HG03175 (cell line): ENCODE measurements at regions not wholly inside any gene's neighbourhood (a gene's known extent, or its start where the extent isn't known, plus 50 kb on each side); places are given as distances from the start of the nearest gene placed in this dataset.
"Not testable (repeated sequence)": the region's sequence is repeated elsewhere in the genome, so short reads cannot be mapped to it uniquely, and the experiment has no call there.

Experiments
- ATAC-seq: cut with Tn5 transposase; IDR thresholded peaks from one replicate; pipeline ENCODE4 v1.9.1; 2021; ENCODE audit warnings: mild to moderate bottlenecking, moderate library complexity; ENCODE audit not compliant: unreplicated experiment

DNA sequence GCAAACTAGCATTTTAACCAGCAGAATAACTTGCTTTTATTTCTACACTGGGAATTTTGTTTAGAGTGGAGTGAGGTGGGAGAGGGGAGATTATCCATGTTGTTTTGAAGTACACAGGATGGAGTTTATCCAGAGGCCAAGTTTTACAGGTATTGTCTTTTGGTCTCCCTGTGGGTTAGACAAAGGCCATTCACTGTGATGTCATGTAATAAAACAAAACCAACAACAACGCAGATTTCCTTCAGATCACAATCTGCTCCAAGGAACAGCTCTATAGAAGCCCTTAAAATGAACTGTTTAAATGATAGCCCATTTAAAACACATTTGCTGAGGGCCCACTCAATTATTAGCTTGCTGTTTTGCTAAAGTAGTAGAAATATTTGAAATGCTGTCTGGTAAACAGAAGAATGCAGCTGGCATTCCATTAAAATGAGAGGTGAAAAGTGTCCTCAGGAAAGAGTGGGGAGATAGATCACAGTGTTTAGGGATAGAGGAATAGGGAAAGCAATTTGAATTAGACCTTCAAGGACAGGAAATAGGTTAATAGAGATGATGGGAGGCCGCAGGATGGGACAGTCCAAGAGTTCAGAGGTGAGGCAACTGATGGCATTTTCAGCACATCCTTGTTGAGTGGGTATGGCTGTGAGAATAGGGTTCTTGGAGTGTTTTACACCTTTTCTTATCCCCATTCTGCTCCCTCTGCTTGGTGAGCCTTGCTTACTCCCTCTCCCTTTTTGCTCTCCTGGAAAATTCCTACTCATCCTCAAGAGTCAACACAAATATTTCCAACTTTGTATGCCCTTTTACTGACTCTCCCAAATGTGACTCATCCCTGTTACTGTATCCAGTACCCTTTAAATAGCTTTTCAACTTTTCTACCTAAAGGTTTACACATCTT is 140.1 kb upstream of the NR3C1 start:
- ATAC-seq: no peak

DNA sequence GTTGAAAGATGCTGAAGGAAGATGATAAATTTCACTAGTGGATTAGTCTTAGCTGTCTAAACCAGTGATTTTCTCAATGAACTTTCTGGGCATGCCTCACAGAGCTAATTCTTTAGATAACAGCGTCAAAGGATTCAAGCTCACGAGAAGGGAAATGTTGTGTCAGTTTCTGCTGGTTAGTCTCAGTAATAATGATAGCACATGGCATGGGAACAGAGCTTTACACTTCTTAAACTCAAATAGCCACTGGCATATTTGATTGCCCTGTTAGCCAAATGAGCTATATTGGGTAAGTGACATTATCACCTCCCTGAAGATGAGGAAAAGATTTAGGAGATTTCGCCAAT is 139.3 kb upstream of the NR3C1 start:
- ATAC-seq: no peak

DNA sequence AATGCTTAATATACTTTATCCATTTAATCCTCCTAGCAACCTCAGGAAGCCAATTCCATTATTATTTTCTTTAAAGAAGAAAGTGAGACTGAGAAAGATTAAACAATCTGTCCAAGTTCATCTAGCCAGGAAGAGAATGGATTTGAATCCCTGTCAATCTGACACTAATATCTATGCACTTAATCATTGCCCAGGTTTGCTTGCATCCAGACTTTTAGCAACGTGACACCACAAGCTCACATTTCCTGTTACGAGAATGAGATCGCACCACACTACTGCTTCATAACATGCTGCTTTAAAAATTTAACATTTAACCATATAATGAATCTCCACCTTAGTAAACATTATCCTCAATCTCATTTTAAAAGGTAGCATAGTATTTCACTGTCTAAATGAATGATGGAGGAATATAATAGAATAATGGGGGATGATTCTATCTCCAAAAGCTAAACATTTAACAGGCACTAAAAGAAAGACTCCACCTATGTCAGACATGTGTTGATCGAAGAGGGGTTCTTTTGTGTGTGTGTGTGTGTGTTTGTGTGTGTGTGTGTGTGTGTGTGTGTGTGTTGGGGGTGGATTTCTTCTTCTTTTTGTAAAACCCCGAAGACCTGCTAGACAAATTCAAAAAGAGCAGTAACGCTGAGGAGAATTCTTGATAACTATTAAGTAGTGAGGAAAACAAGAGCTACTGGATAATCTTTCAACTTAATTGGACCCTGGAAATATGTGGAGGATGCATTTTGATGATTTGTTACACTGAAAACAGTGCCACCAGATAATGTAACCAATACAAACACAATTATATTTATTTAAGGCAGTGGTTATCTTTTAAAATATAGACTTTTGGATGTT is 138.7 kb upstream of the NR3C1 start:
- ATAC-seq: no peak

- no peak for ATAC-seq
Measured at GRCh38 chr5:143539742-143540141, 136.3 kb upstream of the NR3C1 start.

GRCh38 chr5:143537056-143537455 is 133.6 kb upstream of the NR3C1 start:
- ATAC-seq: no peak

DNA sequence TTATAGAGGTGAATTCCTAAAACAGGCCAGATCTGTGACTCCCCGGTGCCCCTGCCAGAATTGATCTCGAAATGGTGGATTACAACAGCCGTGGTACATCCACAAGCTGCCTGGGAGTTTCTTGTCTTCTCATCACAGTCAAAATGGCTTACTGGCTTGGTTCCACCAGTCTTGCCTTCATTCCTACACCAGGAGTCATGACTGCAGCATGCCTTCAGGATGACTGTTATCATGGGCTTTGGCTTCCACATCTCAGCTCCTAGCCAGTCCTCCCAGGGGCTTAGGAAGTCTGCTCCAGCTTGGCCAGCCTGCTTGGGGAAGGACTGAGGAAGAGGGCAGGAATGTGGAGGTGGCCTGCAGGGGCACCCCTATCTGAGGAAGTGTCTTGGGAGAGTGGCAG is 132.9 kb upstream of the NR3C1 start:
- no peak for ATAC-seq

DNA sequence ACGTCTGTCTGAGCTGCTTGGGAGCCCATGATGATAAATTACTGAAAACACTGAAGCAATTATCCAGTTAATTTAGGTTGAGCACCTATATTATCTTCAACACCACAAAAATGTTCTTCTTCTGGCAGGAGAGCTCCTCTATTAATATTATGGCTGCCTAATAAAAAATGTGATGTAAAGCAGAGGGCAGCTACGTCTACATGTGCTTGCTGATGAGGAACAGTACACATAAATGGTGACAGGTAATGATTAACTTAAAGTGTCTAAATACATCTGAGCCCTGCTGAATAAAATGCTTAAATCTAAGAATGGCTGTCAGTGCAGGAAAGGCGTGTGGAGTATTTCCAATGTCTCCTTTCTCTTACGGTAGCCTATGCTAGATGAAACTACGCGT is 131.3 kb upstream of the NR3C1 start:
- no peak for ATAC-seq

DNA sequence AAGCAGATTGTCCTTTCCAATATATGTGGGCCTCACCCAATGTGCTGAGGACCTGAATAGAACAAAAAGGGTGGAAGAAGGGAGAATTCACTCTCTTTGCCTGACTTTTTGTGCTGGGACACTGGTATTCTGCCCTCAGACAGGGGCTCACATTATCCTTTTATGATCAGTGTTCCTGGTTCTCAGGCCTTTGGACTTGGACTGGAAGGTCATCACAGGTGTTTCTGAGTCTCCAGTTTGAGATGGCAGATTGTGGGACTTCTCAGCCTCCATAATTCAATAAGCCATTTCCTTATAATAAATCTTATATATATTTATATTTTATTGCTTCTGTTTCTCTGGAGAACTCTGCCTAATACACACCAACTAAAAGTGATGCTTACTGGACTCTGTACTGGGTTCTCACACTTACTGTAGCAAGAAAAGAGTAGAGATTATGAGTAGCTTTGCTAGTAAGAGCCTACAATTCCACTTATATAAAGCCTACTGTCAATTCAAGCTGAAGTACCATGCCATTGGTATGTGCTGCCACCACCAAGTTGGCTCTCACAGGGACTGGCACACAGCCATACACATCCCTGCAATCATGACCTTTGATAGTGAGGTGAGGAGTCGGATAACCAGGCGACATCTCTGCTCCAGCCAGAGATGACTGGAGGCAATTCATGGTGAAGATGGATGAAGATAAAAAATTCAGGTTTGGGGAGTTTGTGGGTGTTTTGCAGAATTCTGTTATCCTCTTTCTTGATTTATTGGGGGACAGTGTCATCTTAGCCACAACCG is 130.7 kb upstream of the NR3C1 start:
- no peak for ATAC-seq

GRCh38 chr5:143533475-143533874 is 130.0 kb upstream of the NR3C1 start:
- ATAC-seq: no peak

GRCh38 chr5:143527808-143528207 is 124.3 kb upstream of the NR3C1 start:
- ATAC-seq: no peak

GRCh38 chr5:143525176-143525575 is 121.7 kb upstream of the NR3C1 start:
- no peak for ATAC-seq

DNA sequence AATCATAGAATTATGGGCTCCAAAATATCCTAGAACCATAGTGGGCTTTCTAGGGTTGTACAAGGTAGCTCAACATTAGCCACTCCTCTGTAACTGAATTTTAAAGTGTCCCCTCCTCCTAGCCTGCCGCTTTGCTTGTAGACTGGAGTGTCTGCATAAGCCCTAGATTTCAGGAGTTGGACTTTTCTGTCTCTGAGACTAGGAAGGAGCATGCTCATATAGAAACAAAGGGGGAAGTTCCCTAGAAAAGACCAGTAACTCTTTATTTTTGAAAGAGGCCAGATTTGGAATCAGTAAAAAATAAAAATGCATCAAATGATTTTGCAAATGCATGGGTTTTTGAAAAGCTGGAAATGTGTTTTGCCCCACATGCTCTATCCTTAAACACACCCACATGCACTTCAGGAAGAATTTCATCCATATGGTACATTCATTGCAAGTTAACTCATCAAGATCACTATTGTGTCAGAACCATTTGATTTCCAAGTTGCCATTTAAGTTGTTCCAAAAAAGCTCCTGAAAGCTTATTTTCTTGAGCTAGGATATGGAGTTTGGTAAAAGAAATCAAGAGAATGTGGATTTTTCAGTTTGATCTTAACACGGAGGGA is 121.0 kb upstream of the NR3C1 start:
- ATAC-seq: no peak

DNA sequence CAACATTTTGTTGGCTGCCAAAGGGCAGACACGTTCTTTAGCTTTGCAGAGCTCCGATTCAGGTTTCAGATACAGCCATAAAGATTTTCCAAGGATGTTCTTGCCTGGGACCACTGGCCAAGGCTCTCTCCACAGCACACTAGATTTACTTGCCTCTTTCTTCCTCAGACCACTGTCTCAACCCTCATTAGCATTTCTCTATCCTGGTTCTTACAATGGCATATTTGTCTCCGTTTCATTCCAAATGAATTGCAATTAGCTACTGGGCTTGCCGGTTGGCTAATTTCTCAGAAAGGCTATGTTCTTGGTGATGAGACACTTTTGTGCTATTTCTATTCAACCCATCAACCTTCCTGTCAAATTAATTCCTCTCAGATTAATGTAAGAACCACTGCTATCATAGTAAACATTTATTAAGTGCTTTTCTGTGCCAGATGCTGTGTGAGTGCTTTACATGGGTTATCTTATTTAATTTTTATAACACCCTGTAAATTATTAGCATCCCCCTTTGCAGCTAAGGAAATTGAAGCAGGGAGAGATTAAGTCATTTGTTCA is 118.4 kb upstream of the NR3C1 start:
- ATAC-seq: no peak

DNA sequence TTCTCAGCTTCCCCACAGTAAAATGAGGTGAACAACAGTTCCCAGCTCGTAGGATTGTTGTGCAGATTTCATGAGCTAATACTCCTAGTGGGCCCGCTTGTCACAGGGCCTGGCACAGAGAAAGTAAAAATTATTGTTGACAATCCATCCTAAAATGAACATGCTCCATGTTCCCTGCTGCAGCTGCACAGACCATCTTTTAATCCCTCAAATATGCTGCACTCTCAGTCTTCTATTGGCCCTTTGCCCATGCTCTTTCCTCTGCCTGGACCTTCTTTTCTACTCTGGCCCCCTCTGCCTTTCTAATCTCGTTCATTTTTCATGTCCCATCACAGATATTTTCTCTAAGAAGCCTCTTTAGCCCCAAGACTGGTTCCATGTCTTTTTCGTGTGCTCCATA is 117.7 kb upstream of the NR3C1 start:
- ATAC-seq: no peak

DNA sequence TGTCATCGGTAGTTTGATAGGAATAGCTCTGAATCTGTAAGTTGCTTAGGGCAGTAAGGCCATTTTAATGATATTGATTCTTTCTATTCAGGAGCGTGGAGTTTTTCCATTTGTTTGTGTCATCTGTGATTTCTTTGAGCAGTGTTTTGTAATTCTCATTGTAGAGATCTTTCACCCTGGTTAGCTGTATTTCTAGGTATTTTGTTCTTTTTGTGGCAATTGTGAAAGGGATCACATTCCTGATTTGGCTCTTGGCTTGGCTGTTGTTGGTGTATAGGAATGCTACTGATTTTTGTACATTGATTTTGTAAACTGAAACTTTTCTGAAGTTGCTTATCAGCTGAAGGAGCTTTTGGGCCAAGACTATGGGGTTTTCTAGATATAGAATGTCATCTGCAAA is 115.7 kb upstream of the NR3C1 start:
- ATAC-seq: not testable (repeated sequence)

DNA sequence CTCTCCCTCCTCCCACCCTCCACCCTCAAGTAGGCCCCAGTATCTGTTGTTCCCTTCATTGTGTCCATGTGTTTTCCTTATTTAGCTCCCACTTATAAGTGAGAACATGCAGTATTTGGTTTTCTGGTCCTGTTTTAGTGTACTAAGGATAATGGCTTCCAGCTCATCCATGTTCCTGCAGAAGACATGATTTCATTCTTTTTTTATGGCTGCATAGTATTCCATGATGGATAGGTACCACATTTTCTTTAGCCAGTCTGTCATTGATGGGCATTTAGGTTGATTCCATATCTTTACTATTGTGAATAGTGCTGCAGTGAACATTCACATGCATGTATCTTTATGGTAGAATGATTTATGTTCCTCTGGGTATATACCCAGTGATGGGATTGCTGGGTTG is 114.3 kb upstream of the NR3C1 start:
- not testable (repeated sequence) for ATAC-seq

GRCh38 chr5:143516249-143516648 is 112.8 kb upstream of the NR3C1 start:
- no peak for ATAC-seq

- no peak for ATAC-seq
Measured at GRCh38 chr5:143515829-143516228, 112.3 kb upstream of the NR3C1 start.

- ATAC-seq: no peak
Measured at GRCh38 chr5:143514616-143515335, 111.3 kb upstream of the NR3C1 start.

- no peak for ATAC-seq
Measured at GRCh38 chr5:143513720-143514119, 110.2 kb upstream of the NR3C1 start.
